Colonic mucosa (tissue), 4 donors: ENCODE measurements at regions not wholly inside any gene's neighbourhood (a gene's known extent, or its start where the extent isn't known, plus 50 kb on each side); places are given as distances from the start of the nearest gene placed in this dataset.
"Not testable (repeated sequence)": the region's sequence is repeated elsewhere in the genome, so short reads cannot be mapped to it uniquely, and the experiment has no call there.

Experiments used
- DNase-seq: peaks from one replicate; pipeline ENCODE4 v3.0.0-alpha.2; 2020
- H3K27ac ChIP-seq: fragments of 200-600 bp; one replicate; pipeline ENCODE4 v1.8.0; 2021
- H3K27me3 ChIP-seq: fragments of 200-600 bp; one replicate; pipeline ENCODE4 v1.8.0; 2021
- H3K36me3 ChIP-seq: fragments of 200-600 bp; one replicate; pipeline ENCODE4 v1.8.0; 2021
- H3K4me1 ChIP-seq: fragments of 200-600 bp; one replicate; pipeline ENCODE4 v1.8.0; 2021; ENCODE audit warnings: mild to moderate bottlenecking
- H3K4me3 ChIP-seq: fragments of 200-600 bp; one replicate; pipeline ENCODE4 v1.8.0; 2021
- H3K9ac ChIP-seq, 2 donors: one replicate each; pipeline ENCODE4 v1.7.0; 2013; ENCODE audit warnings: control low read depth in 2 of 2, low read depth in 2 of 2, low read length in 2 of 2
- H3K9me3 ChIP-seq: fragments of 200-600 bp; one replicate; pipeline ENCODE4 v1.8.0; 2021
- CTCF ChIP-seq: fragments of 200-600 bp; IDR thresholded peaks from one replicate; pipeline ENCODE4 v1.8.0; 2022; ENCODE audit warnings: antibody characterized with exemption, mild to moderate bottlenecking
- intact Hi-C: fragments of 100-400 bp; cut with DNase I; formaldehyde crosslinking; loops from one replicate; pipeline ENCODE4 v1.14.1; 2022
- donor health status: healthy.
- donor health status: DM: no; HTN: no; CAD: no.
- donor health status: DM: no; HTN: no; CAD: no.

- H3K4me3 ChIP-seq, H3K4me1 ChIP-seq, intact Hi-C loops, H3K9ac ChIP-seq, H3K27ac ChIP-seq, H3K36me3 ChIP-seq, H3K9me3 ChIP-seq, DNase-seq, H3K27me3 ChIP-seq: not testable (repeated sequence)
Observed at GRCh38 chr10:76815505-76815904, 822.1 kb downstream of the KCNMA1 start.

GRCh38 chr10:76811430-76811829 lies 826.2 kb downstream of the KCNMA1 start:
- no peak overlapping the region for H3K27ac ChIP-seq
- no peaks in the 10 kb centered on the region for H3K9me3 ChIP-seq
- no peak for DNase-seq
- H3K27me3 ChIP-seq, result no peaks in the 10 kb centered on the region
- intact Hi-C loops, result no loop called here
- no peaks in the 10 kb centered on the region for H3K4me1 ChIP-seq
- H3K36me3 ChIP-seq, result no peaks in the 10 kb centered on the region
- H3K9ac ChIP-seq, result no peak overlapping the region
- TF ChIP-seq CTCF, result no peak
- H3K4me3 ChIP-seq, result no peak overlapping the region

- Histone ChIP-seq H3K9me3 (no peaks in the 10 kb centered on the region), H3K4me3 (no peak overlapping the region), H3K4me1 (no peaks in the 10 kb centered on the region), H3K9ac (no peak overlapping the region), H3K27me3 (no peaks in the 10 kb centered on the region), H3K36me3 (no peaks in the 10 kb centered on the region), H3K27ac (no peak overlapping the region)
- DNase-seq, result no peak
- TF ChIP-seq CTCF, result no peak
- intact Hi-C loops, result no loop called here
Observed at GRCh38 chr10:76788452-76788811, 849.2 kb downstream of the KCNMA1 start.

DNA sequence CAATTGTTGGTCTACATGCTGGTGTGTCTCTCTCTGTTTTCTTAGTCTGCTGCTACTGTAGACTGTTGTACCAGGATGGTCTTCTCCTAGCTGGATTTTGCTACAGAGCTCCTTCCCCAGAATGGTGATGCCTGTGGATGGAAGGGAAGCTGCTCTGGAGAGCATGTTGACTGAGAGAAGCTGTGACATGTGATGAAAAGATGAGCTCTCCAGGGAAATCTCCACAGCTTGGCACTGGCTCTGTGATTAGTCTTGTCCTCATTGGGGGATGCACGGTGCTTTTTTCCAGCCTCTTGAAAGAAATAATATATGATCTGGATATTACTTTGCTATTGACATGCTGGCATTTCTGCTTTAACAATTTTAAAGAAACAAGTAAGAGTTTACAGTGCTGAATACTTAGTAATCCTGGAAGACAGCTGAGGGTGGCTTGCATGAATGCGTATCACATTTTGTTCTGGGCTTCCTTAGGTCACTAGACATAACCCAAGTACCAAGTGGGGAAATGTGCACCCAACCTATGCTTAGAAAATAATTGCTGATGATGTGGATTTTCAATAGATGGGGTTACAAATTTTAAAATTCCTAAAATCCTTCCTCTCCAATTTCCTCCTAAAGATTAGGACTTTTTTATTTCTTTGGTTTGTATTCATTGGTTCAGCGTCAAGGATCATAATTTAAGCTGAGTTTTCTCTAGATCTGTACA lies 849.7 kb downstream of the KCNMA1 start:
- H3K36me3 ChIP-seq, result no peaks in the 10 kb centered on the region
- intact Hi-C loops, result no loop called here

GRCh38 chr10:76786504-76787072 lies 851.0 kb downstream of the KCNMA1 start:
- Histone ChIP-seq H3K9me3 (no peaks in the 10 kb centered on the region), H3K27ac (no peak overlapping the region), H3K9ac (no peak overlapping the region), H3K4me1 (no peaks in the 10 kb centered on the region), H3K27me3 (no peaks in the 10 kb centered on the region), H3K4me3 (no peak overlapping the region), H3K36me3 (no peaks in the 10 kb centered on the region)
- intact Hi-C loops, result no loop called here
- TF ChIP-seq CTCF, result no peak
- no peak for DNase-seq

More for the DNA sequence above, 849.7 kb downstream of the KCNMA1 start:
- no peak for DNase-seq
- Histone ChIP-seq H3K4me3 (no peak overlapping the region), H3K9me3 (no peaks in the 10 kb centered on the region), H3K27ac (no peak overlapping the region), H3K27me3 (no peaks in the 10 kb centered on the region), H3K9ac (no peak overlapping the region), H3K4me1 (no peaks in the 10 kb centered on the region)
- TF ChIP-seq CTCF, result no peak

- TF ChIP-seq CTCF, result no peak
- no peaks in the 10 kb centered on the region for H3K9me3 ChIP-seq
- H3K9ac ChIP-seq, result no peak overlapping the region
- no peak overlapping the region for H3K4me3 ChIP-seq
- H3K4me1 ChIP-seq, result no peaks in the 10 kb centered on the region
- DNase-seq, result no peak
- intact Hi-C loops, result no loop called here
- H3K27ac ChIP-seq, result no peak overlapping the region
- H3K27me3 ChIP-seq, result no peaks in the 10 kb centered on the region
- no peaks in the 10 kb centered on the region for H3K36me3 ChIP-seq
Observed at GRCh38 chr10:76784076-76784475, 853.5 kb downstream of the KCNMA1 start.
